Ammon's horn (tissue), 1 donor: ENCODE measurements at regions not wholly inside any gene's neighbourhood (a gene's known extent, or its start where the extent isn't known, plus 50 kb on each side); places are given as distances from the start of the nearest gene placed in this dataset.
"Not testable (repeated sequence)": the region's sequence is repeated elsewhere in the genome, so short reads cannot be mapped to it uniquely, and the experiment has no call there.

ENCODE experiments used
- DNase-seq: peaks from one replicate; pipeline ENCODE4 v3.0.0-alpha.2; 2016; ENCODE audit warnings: low spot score

DNA sequence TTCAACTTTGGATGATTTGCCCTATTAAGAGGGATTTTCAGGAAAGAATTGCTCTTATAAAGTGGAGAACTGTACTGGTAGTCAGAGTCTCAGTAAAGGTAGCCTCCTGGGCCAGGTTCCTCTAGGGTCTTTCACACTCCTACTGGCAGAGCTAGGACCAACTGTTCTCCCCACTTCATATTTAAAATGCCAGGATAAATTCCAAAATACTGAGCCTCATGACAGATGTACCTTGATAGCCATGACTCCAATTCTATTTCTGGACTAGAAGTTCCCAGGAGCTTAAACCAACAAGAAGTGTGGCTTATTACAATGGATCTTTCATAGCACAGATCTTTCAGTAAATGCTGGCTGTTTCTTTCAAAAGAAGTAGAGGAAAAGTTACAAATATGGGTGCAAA, 126.5 kb downstream of the C12orf75 start:
- DNase-seq = no peak

DNA sequence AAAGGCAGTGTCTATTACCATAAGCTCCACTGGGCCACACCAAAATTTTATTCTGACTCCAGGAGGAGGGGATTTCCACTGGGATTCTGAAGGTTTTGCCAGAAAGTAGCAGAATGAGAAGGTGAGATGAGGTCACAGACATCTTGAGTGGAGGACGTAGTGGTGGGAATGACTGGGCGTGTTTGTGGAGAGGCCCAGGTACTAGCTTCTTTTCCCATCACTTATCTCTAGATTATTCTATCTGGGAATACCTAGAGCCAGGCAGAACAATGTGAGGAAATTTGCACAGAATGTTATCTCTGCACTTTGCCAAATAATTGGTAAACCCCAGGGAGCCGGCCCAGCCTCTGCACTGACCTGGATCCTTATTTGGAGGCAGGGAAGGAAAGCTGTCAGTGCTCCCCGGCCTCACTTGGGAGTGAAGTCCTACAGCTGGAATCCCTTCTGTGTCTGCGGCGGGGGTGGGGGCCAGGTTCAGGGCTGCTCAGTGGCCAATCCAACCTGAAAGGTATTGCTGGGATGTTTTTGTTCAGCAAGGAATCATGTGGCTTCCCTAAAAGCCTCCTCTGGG, 129.4 kb downstream of the C12orf75 start:
- no peak for DNase-seq

DNA sequence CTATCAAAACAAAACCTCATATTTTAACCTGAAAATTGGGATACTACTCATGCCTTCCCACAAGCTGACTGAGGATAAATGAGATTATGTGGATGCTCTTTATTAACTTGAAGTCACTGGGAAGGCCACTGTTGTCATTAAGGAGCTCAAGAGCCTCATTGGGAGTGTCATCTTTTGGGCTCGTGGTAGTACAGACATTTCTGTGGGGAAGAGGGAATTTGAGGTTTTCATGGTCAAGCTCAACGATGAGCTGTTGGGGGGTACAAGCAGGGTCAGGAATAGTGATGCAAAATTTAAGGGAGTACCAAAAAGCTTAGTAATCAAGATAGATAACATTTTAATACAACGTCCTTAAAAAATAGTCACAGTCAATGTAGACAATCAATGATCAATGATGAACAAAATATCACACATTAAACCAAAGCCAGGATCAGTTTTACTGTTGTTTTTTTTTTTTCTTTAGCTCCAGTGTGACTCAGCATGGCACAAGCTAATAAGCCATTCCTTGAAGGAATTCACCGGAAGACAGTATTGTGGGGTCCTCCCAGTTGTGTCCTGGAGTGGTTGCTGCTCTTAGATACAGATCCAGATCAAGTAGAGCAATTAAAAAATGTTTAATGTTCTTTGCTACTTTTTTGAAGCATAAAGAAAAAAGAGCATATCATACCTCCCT, 130.9 kb downstream of the C12orf75 start:
- DNase-seq = no peak

DNA sequence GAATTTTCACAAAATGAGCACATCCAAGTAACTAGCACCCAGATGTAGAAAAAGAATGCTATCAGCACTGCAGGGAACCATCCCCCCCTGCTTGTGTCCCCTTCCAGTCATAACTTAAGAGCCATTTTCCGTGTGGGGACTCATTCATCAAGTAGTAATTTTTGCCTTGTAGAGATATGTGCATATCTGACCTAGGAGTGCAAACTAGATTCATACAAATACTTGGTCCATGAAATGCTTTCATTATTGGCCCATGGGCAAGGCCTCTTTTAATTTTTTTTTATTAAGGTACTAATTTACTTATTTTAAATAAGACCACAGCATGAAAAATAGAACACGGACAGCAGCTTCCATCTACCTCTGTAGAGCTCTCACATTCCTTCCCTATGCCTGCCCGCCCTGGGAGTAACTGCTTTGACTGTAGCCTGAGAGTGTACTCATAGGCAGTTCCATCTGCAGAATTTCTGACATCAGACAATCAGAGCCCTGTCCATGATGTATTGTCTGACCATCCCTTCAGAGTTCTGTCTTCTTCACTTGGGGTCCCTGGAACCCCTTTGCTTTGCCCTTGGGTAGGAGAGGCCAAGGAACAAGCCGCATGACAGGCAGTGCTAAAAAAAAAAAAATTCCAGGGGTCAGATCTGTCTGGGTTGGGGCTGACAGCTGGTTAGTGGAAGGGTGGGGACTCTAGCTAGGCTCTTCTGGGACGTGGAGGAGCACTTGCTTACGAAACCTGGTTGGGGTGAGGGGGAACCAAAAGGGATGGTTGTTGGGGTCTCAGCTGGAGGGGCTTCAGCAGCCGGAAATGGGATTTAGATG, 131.7 kb downstream of the C12orf75 start:
- DNase-seq = no peak

DNA sequence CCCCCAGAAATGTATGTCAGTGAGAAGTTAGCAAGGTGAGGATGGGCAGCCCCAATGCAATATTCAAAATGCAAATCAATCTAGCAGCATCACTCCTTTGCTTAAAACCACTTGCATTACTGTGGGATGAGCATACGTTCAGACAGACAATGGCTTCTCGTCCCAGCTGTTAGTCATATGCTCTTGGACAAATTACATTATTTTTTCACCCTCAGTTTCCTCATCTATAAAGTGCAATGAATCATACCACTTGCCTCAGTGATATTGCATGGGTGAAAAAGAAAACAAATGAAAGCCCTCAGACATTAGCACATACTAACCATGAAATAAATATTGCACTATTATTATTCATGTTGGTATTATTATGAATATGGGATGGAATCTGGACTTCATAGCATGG, 132.3 kb downstream of the C12orf75 start:
- DNase-seq = no peak

DNA sequence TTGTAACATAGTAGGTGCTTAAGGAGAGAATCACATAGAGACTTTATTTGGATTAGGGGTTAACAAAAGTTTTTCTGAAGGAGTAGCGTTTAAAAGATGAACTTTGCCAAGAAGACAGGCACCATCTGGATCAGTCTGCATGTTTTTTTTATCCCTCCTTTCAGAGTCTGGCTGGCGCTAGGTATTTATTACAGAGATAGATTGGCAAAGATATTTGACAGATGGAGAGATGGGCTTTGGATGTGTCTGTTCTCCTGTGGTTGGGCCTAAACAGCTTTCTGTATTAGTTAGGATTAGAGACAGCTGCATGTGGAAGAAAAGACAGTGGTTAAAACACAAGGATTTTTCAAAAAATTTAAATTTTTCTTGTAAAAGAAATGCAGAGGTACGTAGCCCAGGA, 133.9 kb downstream of the C12orf75 start:
- DNase-seq = peak; percentile 22

DNA sequence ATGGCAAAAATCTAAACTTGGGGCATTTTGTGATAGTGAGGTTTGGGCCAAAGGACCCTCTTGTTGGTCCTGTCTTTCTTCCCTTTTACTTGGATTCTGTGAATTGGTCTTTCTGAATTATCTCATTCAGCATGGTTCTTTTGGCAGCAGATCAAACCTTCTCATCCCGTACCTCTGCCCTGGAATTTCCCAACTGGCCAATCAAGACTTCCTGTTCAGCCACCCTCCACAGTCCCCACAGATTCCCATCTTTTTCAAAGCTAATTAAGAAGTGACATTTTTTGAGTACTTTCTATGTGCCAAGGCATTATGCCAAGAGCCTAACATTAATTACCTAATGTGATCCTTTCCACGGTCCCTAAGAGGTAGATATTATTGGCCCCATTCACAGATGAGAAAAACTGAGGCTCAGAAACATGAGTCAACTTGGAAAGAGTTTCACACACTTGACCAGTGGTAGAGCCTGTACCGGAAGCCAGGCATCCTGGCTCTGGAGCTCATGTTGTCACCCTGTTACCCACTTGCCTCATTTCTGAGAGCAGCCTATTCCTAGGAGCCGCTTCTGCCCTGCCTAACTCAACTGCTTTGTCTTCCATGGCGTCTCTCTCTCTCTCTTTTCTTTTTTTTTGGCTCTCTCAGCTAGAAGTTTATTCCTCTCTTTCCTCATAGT, 135.9 kb downstream of the C12orf75 start:
- DNase-seq = no peak

DNA sequence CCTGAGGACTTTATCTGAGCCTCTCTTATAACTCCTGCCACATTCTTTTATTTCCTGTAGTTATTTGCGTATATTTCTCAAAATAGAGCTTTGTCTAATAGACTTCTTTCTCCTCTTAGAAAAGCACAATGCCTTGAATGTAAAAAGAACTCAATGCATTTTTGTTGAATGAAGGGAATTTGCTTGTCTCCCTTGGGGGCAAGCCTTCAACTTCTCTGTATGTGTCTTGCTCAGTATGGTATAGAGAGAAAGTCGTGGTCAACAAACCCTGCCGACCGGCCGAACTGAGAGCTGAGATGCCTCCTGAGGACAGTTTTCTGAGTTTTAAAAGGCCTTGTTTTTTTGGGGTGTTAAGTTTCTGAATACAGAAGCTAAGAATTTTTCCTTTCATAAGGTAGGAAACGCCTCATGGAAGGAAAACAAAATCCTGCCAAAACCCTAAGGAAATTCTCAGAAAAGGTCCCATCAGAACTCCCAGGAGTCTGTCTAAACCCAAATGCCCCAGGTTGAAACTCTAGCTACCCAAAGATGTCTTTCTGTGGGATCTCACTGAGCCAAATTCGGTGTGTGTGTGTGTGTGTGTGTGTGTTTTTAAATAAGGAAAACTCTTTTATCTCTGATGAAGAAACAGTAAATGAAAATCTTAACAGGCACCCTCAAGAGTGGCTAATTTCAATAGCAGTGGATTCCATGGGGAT, 136.6 kb downstream of the C12orf75 start:
- no peak for DNase-seq

DNA sequence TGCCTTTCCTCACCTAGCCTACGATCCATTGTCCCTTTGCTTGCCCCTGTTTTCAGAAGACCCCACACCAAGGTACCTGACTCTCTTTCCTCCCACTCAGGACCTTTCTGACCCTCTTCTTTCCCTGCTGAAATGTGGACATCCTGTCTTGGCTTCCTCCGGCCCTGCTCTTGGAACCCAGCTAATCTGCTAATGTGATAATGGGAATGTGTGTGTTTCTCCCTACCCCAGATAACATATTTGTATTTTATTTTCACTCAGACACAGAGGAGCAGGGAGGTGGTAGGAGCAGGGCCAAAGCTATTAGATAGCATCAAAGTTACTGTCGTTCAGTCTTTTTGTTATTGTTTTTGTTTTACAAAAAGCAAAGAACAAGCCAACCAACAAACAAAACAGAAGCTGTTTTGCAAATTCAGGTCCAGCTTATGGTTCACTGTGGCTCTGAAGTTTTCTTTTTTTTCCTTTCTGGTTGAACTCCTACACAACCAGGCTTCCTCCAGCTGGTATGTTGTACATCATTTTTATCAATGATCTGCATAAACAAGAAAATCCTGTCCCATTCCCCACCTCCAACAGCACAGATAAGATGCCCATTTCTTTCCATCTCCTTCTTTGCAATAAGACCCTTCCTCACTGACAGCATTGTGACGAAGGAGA, 137.3 kb downstream of the C12orf75 start:
- peak; percentile 13 for DNase-seq

DNA sequence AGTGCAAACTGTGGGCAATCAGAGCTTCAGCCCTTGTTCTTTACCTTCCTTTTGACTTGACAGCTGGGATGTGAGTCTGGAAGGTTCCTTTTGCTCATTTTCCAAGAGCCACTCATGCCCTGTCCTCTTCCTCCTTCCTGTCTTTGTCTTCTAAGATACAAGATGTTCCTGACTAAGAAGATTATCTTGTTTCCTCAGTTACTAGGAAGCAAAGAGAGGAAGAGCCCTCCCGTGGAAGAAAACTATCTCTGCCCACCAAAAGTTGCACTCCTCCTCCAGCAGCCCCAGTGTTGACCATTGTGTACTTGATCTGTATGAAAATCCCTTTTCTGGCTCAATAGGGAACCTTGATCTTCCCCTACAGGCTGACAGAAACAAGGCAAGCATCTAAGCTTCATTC, 138.0 kb downstream of the C12orf75 start:
- no peak for DNase-seq

DNA sequence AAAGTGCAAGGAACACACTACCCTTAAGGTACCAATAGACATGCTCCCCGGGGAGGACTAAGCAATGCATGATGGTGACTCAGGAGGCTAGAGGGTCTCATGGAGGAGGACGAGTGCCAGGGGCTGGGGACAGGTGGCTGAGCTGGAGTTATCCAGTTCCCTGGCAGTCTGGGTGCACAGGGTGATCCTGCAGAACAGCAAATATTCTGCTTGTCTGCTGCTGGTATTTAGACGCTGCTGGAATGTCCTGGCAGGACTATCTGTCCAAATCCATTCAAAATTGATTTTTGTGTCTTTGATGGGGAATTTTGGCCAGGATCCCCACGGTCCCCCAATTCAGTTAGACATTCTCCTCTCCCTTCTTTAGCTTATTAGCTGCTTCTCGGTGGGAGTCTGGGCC, 138.7 kb downstream of the C12orf75 start:
- no peak for DNase-seq

DNA sequence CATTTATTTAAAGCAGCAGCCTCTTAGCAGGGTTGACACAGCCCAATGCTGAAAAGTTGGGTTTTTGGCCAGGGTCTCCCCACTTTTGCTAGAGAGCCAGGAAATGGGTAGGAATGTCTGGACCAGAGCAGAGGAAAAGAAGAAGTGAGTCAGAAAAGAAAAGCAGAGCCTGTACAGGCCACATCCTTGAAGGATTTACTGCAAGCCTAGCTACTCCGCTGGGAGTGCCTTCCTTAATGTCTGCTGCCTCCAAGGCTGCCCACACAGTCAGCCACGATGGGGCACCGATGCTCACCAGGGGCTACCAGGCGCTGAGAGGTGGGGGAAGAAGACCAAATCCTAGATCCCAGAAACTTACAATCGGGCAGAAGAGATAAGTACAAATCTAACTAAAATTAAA, 139.2 kb downstream of the C12orf75 start:
- DNase-seq = no peak

DNA sequence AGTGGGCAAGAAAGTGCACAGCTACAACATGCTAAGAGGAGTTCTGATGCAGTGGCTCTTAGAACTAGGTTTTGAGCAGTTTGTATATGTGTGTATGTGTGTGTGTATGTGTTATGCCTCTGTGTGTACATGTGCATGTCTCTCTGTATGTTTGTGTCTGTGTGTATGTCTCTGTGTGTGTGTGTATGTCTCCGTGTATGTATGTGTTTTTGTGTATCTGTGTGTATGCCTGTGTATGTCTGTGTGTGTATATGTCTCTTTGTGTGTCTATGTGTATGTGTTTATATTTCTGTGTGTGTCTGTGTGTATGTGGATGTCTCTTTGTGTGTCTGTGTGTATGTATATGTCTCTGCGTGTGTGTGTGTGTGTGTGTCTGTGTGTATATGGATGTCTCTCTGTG, 139.6 kb downstream of the C12orf75 start:
- DNase-seq = no peak

DNA sequence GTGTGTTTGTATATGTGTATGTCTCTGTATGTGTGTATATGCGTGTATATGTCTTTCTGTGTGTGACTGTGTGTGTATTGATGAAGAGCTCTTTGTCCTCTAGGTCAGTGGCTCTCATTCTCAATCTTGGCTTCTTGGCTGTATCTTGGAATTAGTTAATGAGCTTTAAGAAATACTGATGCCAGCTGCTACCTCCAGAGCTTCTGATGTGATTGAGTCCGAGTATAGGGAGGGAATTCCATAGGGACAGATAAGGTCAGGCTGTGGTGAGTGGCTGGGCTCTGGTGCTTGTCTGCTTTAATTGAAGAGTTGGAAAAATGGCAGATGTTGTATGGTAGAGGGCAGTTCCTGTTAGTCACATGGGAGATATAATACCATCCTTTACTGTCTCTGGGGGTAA, 140.1 kb downstream of the C12orf75 start:
- DNase-seq = no peak

DNA sequence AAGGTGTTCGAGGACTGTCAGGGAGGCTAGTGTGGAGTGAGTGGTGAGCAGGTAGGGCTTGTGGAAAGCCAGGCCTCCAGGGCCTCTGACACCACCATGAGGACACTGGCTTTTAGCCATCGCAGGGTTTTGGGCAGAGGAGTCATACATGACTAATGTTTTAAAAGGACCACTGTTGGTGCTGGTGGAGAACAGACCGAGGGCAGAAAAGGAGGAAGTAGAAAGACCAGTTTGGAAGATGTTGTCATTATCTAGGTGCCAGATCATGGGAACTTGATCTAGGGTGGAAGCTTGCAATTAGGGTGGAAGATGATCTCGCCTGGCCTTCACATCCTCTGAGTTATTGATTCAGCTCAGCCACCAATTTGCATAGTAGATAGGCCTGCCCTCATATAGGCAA, 144.2 kb downstream of the C12orf75 start:
- DNase-seq = no peak

DNA sequence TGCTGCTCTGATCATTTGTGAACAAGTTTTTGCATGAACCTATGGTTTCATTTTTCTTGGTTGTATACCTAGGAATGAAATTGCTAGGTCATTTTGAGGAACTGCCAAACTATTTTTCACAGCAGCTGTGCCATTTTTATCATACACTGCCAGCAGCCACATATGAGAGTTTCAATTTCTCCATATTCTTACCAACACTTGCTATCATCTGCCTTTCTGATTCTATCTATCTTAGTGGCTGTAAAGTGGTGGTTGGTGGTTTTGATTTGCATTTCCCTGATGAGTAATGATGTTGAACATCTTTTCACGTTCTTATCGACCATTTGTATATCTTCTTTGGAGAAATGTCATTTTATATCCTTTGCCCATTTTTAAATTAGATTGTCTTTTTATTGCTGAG, 146.1 kb downstream of the C12orf75 start:
- no peak for DNase-seq

DNA sequence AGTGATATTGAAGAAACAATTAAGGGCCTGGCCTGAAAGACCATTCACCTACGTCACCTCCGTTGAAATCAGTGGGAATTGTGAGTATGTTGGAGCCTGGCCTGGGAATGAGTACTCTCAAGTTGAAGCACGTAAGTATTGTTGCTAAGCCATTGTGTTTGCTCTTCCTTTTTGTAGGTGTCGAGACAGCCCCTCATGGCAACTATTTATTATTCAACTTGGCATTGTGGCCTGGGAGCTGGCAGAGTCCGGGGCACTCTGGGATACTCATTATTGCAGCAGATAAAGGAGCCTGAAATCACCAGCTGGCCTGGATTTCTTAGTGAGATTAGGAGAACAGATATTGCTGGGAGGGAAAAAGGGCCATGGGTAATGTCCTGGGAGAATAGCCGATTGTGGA, 147.4 kb downstream of the C12orf75 start:
- DNase-seq = no peak

DNA sequence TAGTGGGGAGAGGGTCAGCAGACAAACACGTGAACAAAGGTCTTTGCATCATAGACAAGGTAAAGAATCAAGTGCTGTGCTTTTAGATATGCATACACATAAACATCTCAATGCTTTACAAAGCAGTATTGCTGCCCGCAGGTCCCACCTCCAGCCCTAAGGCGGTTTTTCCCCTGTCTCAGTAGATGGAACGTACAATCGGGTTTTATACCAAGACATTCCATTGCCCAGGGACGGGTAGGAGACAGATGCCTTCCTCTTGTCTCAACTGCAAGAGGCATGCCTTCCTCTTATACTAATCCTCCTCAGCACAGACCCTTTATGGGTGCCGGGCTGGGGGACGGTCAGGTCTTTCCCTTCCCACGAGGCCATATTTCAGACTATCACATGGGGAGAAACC, 148.3 kb downstream of the C12orf75 start:
- not testable (repeated sequence) for DNase-seq

DNA sequence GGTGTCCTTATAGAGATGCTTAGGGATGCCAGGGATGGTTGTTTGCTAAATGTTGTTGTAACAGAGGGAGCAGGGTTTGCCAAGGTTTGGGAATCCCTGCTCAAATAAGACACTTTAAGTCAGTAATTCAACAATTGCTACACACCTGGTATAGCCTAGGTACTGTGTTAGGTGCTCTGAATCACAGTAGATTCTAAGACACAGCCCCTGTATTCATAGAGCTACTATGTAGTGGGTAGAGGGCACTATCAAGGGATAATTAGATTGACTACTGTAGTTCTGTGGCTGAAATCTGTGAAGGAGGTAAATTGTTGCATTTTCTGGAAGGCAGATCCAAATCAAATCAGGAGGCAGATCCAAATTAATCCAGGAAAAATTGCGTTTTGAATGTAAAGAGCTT, 149.2 kb downstream of the C12orf75 start:
- DNase-seq = no peak

DNA sequence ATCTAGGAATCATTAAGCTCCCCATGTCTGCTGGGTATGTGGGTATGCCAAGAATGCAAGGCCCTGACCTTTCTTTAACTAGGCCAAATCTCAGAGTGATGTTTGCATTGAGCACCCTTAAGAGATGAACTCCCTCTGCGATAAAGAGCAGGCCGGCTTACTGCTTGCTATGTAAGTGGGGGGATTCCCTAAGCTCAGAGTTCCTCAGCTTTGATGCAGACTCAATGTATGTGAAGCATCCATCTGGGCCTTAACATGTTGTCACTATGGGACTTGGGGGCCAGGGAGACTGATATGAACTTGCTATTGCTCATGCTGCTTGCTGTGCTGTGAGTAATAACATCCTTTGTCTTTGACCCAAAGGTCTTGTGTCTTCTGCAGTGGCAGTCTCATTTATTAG, 149.7 kb downstream of the C12orf75 start:
- no peak for DNase-seq

DNA sequence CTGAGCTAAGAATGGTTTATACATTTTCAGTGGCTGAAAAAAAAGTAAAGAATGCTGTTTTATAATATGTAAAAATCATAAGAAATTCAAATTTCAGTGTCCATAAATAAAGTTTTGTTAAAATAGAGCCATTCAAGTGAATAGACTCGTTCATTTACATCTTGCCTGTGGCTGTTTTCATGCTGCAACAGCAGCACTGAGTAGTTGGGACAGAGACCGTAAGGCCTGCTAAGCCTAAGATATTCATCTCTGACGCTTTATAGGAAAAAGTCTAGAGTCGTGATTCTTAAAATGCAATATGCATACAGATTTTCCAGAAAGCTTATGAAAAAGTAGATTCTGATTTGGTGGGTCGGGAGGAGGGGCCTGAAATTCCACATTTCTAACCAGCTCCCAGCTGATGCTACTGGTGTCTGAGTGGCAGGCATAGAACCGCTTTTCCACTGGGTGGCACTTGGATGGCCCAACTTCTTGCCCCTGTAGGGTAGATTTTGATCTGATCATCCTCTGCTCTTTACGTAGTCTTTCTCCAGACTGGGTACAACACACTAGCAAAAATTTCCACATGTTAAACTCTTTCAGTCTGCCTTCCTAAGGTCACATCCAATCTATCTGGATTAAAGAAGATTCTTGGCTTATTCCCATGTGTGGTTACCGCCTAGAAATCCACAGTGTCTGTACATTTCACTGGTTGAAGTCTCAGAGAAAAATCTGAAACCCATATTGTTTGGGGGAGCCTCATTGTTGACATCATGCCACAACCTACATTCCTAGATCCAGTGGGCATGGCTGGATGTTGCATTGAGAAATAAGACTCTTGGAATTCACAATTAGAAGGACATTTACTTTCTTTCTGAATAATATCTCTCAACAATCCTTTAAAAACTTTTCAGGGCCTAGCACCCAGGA, 151.2 kb downstream of the C12orf75 start:
- DNase-seq = no peak
